Adrenal gland (tissue), 9 donors: ENCODE measurements at regions not wholly inside any gene's neighbourhood (a gene's known extent, or its start where the extent isn't known, plus 50 kb on each side); places are given as distances from the start of the nearest gene placed in this dataset.

Experiments used
- DNase-seq, 7 donors: peaks; one replicate each; pipeline ENCODE4 v3.0.0-alpha.2; 2019 to 2020
- H3K27ac ChIP-seq, 5 donors: fragments of 200-600 bp; sonication (generic) in 4 of 5; 1 replicate in 3 of 5; 2 replicates in 2 of 5; pipeline versions ENCODE4 v1.5.1 to v1.8.0; 2016 to 2020; ENCODE audit warnings: mild to moderate bottlenecking in 1 of 5
- H3K27me3 ChIP-seq: fragments of 200-600 bp; 2 replicates; pipeline ENCODE4 v1.8.0; 2021
- H3K36me3 ChIP-seq, 2 donors: fragments of 200-600 bp; replicated peaks in 1 of 2; 1 replicate in 1 of 2; 2 replicates in 1 of 2; pipeline versions ENCODE4 v1.5.1 to v1.8.0; 2018 to 2022
- H3K4me1 ChIP-seq, 2 donors: fragments of 200-600 bp; replicated peaks in 1 of 2; 1 replicate in 1 of 2; 2 replicates in 1 of 2; pipeline versions ENCODE4 v1.5.1 to v1.8.0; 2018 to 2021
- H3K4me3 ChIP-seq, 4 donors: fragments of 200-600 bp; sonication (generic) in 3 of 4; one replicate each; pipeline ENCODE4 v1.5.1; 2016 to 2018
- H3K9me3 ChIP-seq, 3 donors: fragments of 200-600 bp; sonication (generic) in 1 of 3; replicated peaks in 1 of 3; 1 replicate in 2 of 3; 2 replicates in 1 of 3; pipeline versions ENCODE4 v1.5.1 to v1.8.0; 2016 to 2021
- CTCF ChIP-seq, 6 experiments: fragments of 450-650 bp in 4 of 6; fragments of 200-600 bp in 2 of 6; sonication (generic) in 1 of 6; IDR thresholded peaks; 1 replicate in 5 of 6; 2 replicates in 1 of 6; pipeline versions ENCODE4 v1.5.1 to v1.8.0; 2016 to 2021; ENCODE audit warnings: antibody characterized with exemption in 6 of 6, mild to moderate bottlenecking in 2 of 6, moderate library complexity in 1 of 6
- POLR2A ChIP-seq, 2 donors: fragments of 450-650 bp; IDR thresholded peaks; one replicate each; pipeline ENCODE4 v1.6.1; 2017; ENCODE audit warnings: antibody characterized with exemption in 2 of 2, mild to moderate bottlenecking in 2 of 2, moderate library complexity in 1 of 2
- WGBS, 4 donors: extraction: QIAGEN DNeasy Blood & Tissue Kit in 2 of 4; methylation state at CpG; one replicate each; pipeline versions ENCODE4 v1.1.5 to v1.1.7; 2013 to 2017; 5-methylcytosine and 5-hydroxymethylcytosine counted together
- intact Hi-C, 2 donors: fragments of 100-400 bp; cut with DNase I; formaldehyde crosslinking; loops; one replicate each; pipeline versions ENCODE4 v1.14.1 to v1.15.0; 2022 to 2023
- donor health status: healthy with polysubstance abuse.
- donor health status: Bipolar disorder and iron deficiency.
- donor health status: DM: yes; HTN: yes; CAD: no.
- donor health status: DM: no; HTN: no; CAD: no.
- donor health status: DM: no; HTN: no; CAD: no.

DNA sequence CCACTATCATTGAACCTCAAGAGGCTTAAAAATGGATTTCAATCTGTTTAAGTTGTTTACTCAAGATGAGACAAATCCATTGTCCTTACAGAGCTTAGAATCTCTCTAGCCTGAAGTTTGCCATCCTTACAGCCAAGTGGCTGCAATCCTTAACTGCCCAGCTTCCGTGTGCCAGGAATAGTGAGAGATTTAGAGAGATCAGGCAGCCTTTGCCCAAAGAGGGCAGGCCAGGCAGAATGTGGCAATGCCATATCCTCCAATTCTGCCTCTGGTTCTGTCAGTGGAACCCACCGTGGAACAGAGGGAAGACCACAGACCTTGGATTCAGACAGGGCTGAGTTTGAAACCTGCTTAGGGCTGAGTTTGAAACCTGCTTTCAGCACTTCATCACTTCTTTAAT is 374.3 kb downstream of the VPS13C start:
- 62 to 88% (median 85%) methylated on average over 2 of the region's 2 CpGs for WGBS, 4 donors

GRCh38 chr15:61685534-61685933 is 374.7 kb downstream of the VPS13C start:
- Histone ChIP-seq H3K9me3 (no peaks in the 10 kb centered on the region), H3K4me3 (no peak overlapping the region), H3K4me1 (no peaks in the 10 kb centered on the region), H3K27me3 (no peaks in the 10 kb centered on the region), H3K27ac (no peak overlapping the region), H3K36me3 (no peaks in the 10 kb centered on the region)
- DNase-seq, result no peak
- intact Hi-C loops, result no loop called here
- TF ChIP-seq CTCF (IDR thresholded peaks at IDR 0.05) (no peak), POLR2A (IDR thresholded peaks at IDR 0.05) (no peak)
- WGBS, 4 donors, result 56 to 72% (median 67%) methylated on average over 4 of the region's 4 CpGs

More for the DNA sequence above, 374.3 kb downstream of the VPS13C start:
- no peaks in the 10 kb centered on the region for H3K4me1 ChIP-seq
- TF ChIP-seq CTCF (IDR thresholded peaks at IDR 0.05) (no peak), POLR2A (IDR thresholded peaks at IDR 0.05) (no peak)
- H3K9me3 ChIP-seq, result no peaks in the 10 kb centered on the region
- no peaks in the 10 kb centered on the region for H3K27me3 ChIP-seq
- no peaks in the 10 kb centered on the region for H3K36me3 ChIP-seq
- intact Hi-C loops, result no loop called here
- no peak overlapping the region for H3K27ac ChIP-seq
- H3K4me3 ChIP-seq, result no peak overlapping the region
- DNase-seq, result no peak

DNA sequence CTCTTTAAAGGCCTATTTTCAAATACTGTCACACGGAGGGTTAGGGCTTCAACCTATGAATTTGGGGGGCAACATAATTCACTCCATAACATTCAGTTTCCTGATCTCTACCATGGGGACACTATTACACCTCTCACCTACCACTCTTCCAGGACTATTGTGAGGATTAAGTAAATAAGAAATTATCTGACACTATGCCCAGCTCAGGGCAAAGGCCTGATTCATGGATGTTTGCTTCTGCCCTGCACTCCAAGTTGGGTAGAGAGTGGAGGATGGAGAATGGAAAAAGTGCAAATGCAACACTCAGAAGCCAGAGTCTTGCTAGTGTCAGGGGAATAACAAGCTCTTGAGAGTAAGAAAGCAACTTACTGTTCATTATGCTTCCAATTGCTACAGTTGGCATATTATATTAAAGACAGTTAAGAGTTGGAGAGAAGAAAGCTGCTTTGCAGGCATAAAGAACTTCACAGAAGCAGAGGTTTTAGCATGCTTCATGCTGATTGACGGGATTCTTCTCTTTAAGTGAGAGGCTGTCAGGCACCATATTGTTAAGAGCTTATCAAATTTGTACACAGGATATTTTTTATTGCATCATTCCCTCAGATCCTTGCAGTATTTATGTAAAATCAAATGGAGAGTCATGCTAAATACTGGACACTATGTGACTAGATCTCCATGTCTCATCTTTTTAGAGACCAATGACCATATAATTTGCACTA is 375.3 kb downstream of the VPS13C start:
- H3K36me3 ChIP-seq, result no peaks in the 10 kb centered on the region

More for the DNA sequence above, 375.3 kb downstream of the VPS13C start:
- WGBS, 4 donors, result 85 to 93% (median 86%) methylated on average over 2 of the region's 2 CpGs
- DNase-seq, result no peak
- Histone ChIP-seq H3K27me3 (no peaks in the 10 kb centered on the region), H3K9me3 (no peaks in the 10 kb centered on the region), H3K4me1 (no peaks in the 10 kb centered on the region), H3K27ac (no peak overlapping the region), H3K4me3 (no peak overlapping the region)
- no peak for TF ChIP-seq CTCF (IDR thresholded peaks at IDR 0.05)
- TF ChIP-seq POLR2A (IDR thresholded peaks at IDR 0.05), result no peak
- intact Hi-C loops, result no loop called here
